ENCODE measurements at regions not wholly inside any gene's neighbourhood (a gene's known extent, or its start where the extent isn't known, plus 50 kb on each side); places are given as distances from the start of the nearest gene placed in this dataset.

DNA sequence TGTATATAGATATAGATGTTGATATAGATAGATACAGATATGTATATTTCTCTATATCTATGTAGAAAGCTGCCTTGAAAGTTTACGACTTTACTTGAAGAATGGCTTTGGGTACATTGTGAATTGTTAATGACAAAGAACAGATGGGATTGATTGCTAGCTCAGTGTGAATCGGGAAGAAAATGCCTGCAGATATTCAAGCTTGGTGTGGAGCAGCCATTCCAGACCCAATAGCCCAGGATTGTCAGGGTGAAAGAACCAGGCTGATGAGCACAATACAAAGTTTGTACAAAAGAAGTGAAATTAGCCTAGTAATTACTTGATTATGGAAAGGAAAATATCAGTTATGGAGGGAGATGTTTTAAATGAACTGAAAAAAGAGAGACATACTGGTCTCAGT, 946.2 kb downstream of the STPG2 start:
- TF ChIP-seq, protein P1, sequence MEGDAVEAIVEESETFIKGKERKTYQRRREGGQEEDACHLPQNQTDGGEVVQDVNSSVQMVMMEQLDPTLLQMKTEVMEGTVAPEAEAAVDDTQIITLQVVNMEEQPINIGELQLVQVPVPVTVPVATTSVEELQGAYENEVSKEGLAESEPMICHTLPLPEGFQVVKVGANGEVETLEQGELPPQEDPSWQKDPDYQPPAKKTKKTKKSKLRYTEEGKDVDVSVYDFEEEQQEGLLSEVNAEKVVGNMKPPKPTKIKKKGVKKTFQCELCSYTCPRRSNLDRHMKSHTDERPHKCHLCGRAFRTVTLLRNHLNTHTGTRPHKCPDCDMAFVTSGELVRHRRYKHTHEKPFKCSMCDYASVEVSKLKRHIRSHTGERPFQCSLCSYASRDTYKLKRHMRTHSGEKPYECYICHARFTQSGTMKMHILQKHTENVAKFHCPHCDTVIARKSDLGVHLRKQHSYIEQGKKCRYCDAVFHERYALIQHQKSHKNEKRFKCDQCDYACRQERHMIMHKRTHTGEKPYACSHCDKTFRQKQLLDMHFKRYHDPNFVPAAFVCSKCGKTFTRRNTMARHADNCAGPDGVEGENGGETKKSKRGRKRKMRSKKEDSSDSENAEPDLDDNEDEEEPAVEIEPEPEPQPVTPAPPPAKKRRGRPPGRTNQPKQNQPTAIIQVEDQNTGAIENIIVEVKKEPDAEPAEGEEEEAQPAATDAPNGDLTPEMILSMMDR (IDR thresholded peaks at IDR 0.05): no peak
- no peak for TF ChIP-seq POLR2A (IDR thresholded peaks at IDR 0.05)
